Right lobe of liver (tissue), 6 donors: ENCODE measurements at regions not wholly inside any gene's neighbourhood (a gene's known extent, or its start where the extent isn't known, plus 50 kb on each side); places are given as distances from the start of the nearest gene placed in this dataset.

Experiments
- ATAC-seq, 4 donors: fragments of 200-7000 bp; cut with Tn5 transposase; one replicate each; pipeline ENCODE4 v1.9.1; 2020; ENCODE audit warnings: mild to moderate bottlenecking in 4 of 4, moderate library complexity in 4 of 4
- DNase-seq, 3 donors: peaks; one replicate each; pipeline ENCODE4 v3.0.0-alpha.2; 2020
- H3K27ac ChIP-seq, 3 donors: fragments of 200-600 bp; one replicate each; pipeline ENCODE4 v1.8.0; 2022
- H3K27me3 ChIP-seq, 2 donors: fragments of 200-600 bp; one replicate each; pipeline ENCODE4 v1.8.0; 2022
- H3K36me3 ChIP-seq, 4 donors: fragments of 200-600 bp; sonication (generic) in 1 of 4; one replicate each; pipeline versions ENCODE4 v1.5.1 to v1.8.0; 2017 to 2022; ENCODE audit warnings: control low read depth in 1 of 4
- H3K4me1 ChIP-seq, 4 donors: fragments of 200-600 bp; sonication (generic) in 1 of 4; one replicate each; pipeline versions ENCODE4 v1.5.1 to v1.8.0; 2017 to 2022; ENCODE audit warnings: control low read depth in 1 of 4
- H3K4me3 ChIP-seq, 3 donors: fragments of 200-600 bp; one replicate each; pipeline ENCODE4 v1.8.0; 2022
- H3K9me3 ChIP-seq, 4 donors: fragments of 200-600 bp; sonication (generic) in 1 of 4; one replicate each; pipeline versions ENCODE4 v1.5.1 to v1.8.0; 2017 to 2022; ENCODE audit warnings: control low read depth in 1 of 4
- CTCF ChIP-seq, 4 donors: fragments of 200-600 bp in 3 of 4; fragments of 450-650 bp in 1 of 4; IDR thresholded peaks; one replicate each; pipeline versions ENCODE4 v1.5.1 to v1.8.0; 2016 to 2022; ENCODE audit warnings: antibody characterized with exemption in 4 of 4, mild to moderate bottlenecking in 2 of 4
- POLR2A ChIP-seq: fragments of 450-650 bp; IDR thresholded peaks from one replicate; pipeline ENCODE4 v1.6.1; 2017; ENCODE audit warnings: antibody characterized with exemption, mild to moderate bottlenecking
- WGBS: methylation state at CpG from one replicate; pipeline ENCODE4 v1.1.6; 2018; ENCODE audit warnings: low coverage, low lambda C conversion rate; ENCODE audit not compliant: insufficient coverage; ENCODE audit errors: missing lambda C conversion rate; 5-methylcytosine and 5-hydroxymethylcytosine counted together
- intact Hi-C, 2 donors: fragments of 100-400 bp; cut with DNase I; formaldehyde crosslinking; loops; one replicate each; pipeline versions ENCODE4 v1.11.2 to v1.14.1; 2022
- donor health status: DM: no; HTN: yes; CAD: no.
- donor health status: DM: no; HTN: no; CAD: no.
- donor health status: DM: no; HTN: no; CAD: no.
- donor health status: DM: no; HTN: yes; CAD: no.
- donor health status: DM: no; HTN: yes; CAD: no.

GRCh38 chr17:63191610-63192009 lies 225.6 kb downstream of the TANC2 start:
- ATAC-seq, result peak in 2 of 4 donors; percentile 35 to 54
- no peaks in the 10 kb centered on the region for H3K4me1 ChIP-seq
- no peak overlapping the region for H3K4me3 ChIP-seq
- TF ChIP-seq CTCF (IDR thresholded peaks at IDR 0.05), result no peak
- no peak for TF ChIP-seq POLR2A
- no peaks in the 10 kb centered on the region for H3K36me3 ChIP-seq
- 59% methylated on average over 7 of the region's 8 CpGs for WGBS
- DNase-seq, result peak in 1 of 3 donors; percentile 25
- intact Hi-C loops, result no loop called here
- H3K27ac ChIP-seq, result no peak overlapping the region
- H3K9me3 ChIP-seq, result peaks cover 0 to 2% (median 0%) of the 10 kb centered on the region in 4 donors
- H3K27me3 ChIP-seq, result no peaks in the 10 kb centered on the region

GRCh38 chr17:63193827-63194226 lies 227.8 kb downstream of the TANC2 start:
- Histone ChIP-seq H3K36me3 (no peaks in the 10 kb centered on the region), H3K9me3 (peaks cover 0 to 2% (median 0%) of the 10 kb centered on the region in 4 donors), H3K27ac (no peak overlapping the region), H3K27me3 (no peaks in the 10 kb centered on the region), H3K4me1 (no peaks in the 10 kb centered on the region), H3K4me3 (no peak overlapping the region)
- intact Hi-C loops, result no loop called here
- 44% methylated on average over 1 of the region's 1 CpG for WGBS
- no peak for ATAC-seq
- no peak for DNase-seq
- TF ChIP-seq POLR2A (no peak), CTCF (IDR thresholded peaks at IDR 0.05) (no peak)

GRCh38 chr17:63196772-63197335 lies 230.8 kb downstream of the TANC2 start:
- H3K27ac ChIP-seq, result no peak overlapping the region
- H3K9me3 ChIP-seq, result peaks cover 0 to 2% (median 0%) of the 10 kb centered on the region in 4 donors
- ATAC-seq (no peak), DNase-seq (no peak)
- intact Hi-C loops, result no loop called here
- H3K27me3 ChIP-seq, result no peaks in the 10 kb centered on the region
- no peaks in the 10 kb centered on the region for H3K36me3 ChIP-seq
- 52% methylated on average over 1 of the region's 1 CpG for WGBS
- TF ChIP-seq POLR2A, result no peak
- TF ChIP-seq CTCF (IDR thresholded peaks at IDR 0.05), result no peak
- no peak overlapping the region for H3K4me3 ChIP-seq
- H3K4me1 ChIP-seq, result no peaks in the 10 kb centered on the region

DNA sequence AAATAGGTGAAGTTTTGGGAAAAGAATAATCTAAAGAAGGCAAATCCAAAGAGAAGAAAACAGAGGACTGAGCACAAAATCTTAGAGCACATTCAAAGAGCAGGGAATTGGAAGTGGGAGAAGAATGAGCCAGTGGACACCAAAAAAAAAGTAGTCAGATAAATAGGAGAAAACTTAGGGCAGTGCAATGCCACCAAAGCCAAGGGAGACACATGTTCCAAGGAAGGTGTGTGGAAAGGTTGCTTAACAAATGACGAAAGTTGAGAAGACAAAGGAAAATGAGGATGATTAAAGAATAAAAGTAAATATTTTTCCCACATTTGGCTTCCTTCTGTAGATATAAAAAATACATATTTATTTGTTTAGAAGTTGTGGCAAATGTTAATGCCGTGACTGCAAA lies 237.6 kb downstream of the TANC2 start:
- TF ChIP-seq POLR2A (no peak), CTCF (IDR thresholded peaks at IDR 0.05) (no peak)
- no peak overlapping the region for H3K27ac ChIP-seq
- no peak for ATAC-seq
- no peaks in the 10 kb centered on the region for H3K27me3 ChIP-seq
- H3K4me1 ChIP-seq, result no peaks in the 10 kb centered on the region
- DNase-seq, result no peak
- WGBS, result 75% methylated on average over 2 of the region's 2 CpGs
- no peak overlapping the region for H3K4me3 ChIP-seq
- peaks cover 0 to 6% (median 0%) of the 10 kb centered on the region in 4 donors for H3K9me3 ChIP-seq
- no peaks in the 10 kb centered on the region for H3K36me3 ChIP-seq
- intact Hi-C loops, result no loop called here

DNA sequence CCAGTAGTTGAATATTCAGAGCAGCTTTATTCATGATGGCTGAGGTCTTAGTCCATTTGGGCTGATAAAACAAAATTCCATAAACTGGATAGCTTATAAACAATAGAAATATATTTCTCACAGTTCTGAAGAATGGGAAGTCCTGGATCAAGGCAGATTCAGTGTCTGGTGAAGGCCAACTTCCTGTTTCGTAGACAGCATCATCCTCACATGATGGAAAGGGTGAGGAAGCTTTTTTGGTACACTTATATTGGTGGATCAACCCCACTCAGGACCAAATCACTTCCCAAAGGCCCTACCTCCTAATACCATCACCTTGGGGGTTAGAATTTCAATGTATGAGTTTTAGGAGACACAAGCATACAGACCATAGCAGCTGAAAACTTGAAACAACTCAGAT lies 224.2 kb downstream of the CYB561 start:
- H3K9me3 ChIP-seq, result no peaks in the 10 kb centered on the region
- TF ChIP-seq CTCF (IDR thresholded peaks at IDR 0.05), result no peak
- no peak for TF ChIP-seq POLR2A
- WGBS, result 78% methylated on average over 1 of the region's 1 CpG
- no peaks in the 10 kb centered on the region for H3K4me1 ChIP-seq
- no peak for DNase-seq
- no peak overlapping the region for H3K27ac ChIP-seq
- ATAC-seq, result peak in 1 of 4 donors; percentile 43
- H3K4me3 ChIP-seq, result no peak overlapping the region
- intact Hi-C loops, result no loop called here
- H3K27me3 ChIP-seq, result no peaks in the 10 kb centered on the region
- H3K36me3 ChIP-seq, result no peaks in the 10 kb centered on the region
